PC-3 (cell line): ENCODE measurements at regions not wholly inside any gene's neighbourhood (a gene's known extent, or its start where the extent isn't known, plus 50 kb on each side); places are given as distances from the start of the nearest gene placed in this dataset.

Source experiments
- ATAC-seq: fragments of 200-7000 bp; cut with Tn5 transposase; 2 replicates; pipeline ENCODE4 v1.9.1; 2020; ENCODE audit warnings: mild to moderate bottlenecking, moderate library complexity
- BruUV-seq: library from RNA; stranded (reverse); fragments of 400-500 nt; replicated peaks from 2 replicates; lab custom pipeline; 2021; lab: Mats Ljungman, UMichigan
- CTCF ChIA-PET: fragments of 300-600 bp; sonication (Branson Sonifier 250); formaldehyde crosslinking; loops from one replicate; lab custom pipeline; 2022; ENCODE audit warnings: antibody characterized with exemption; lab: Charles Lee
- POLR2A ChIA-PET: fragments of 300-600 bp; sonication (Branson Sonifier 250); formaldehyde crosslinking; loops from one replicate; lab custom pipeline; 2022; ENCODE audit warnings: antibody characterized with exemption; ENCODE audit not compliant: unreplicated experiment; lab: Charles Lee
- DNase-seq: peaks from one replicate; pipeline ENCODE4 v3.0.0-alpha.2; 2015
- H2AFZ ChIP-seq: fragments of 300-600 bp; sonication (generic); 2 replicates; pipeline ENCODE4 v1.6.0; 2016; ENCODE audit warnings: antibody characterized with exemption, low read length
- H3F3A ChIP-seq: fragments of 300-600 bp; sonication (generic); one replicate; pipeline ENCODE4 v1.6.0; 2017; ENCODE audit warnings: antibody characterized with exemption, low read length, control low read depth, mild to moderate bottlenecking; ENCODE audit not compliant: unreplicated experiment
- H3K27ac ChIP-seq: fragments of 300-600 bp; sonication (generic); 2 replicates; pipeline ENCODE4 v1.5.1; 2016; ENCODE audit warnings: mild to moderate bottlenecking, low read length
- H3K27me3 ChIP-seq: fragments of 300-600 bp; sonication (generic); 2 replicates; pipeline ENCODE4 v1.6.1; 2016; ENCODE audit warnings: low read length, mixed read lengths
- H3K36me3 ChIP-seq: fragments of 300-600 bp; sonication (generic); 2 replicates; pipeline ENCODE4 v1.6.1; 2016; ENCODE audit warnings: low read depth, mixed run types, low read length, mixed read lengths
- H3K4me1 ChIP-seq: fragments of 300-600 bp; sonication (generic); 2 replicates; pipeline ENCODE4 v1.5.1; 2016; ENCODE audit warnings: low read length; ENCODE audit not compliant: insufficient read depth
- H3K4me2 ChIP-seq: fragments of 300-600 bp; sonication (generic); 2 replicates; pipeline ENCODE4 v1.6.0; 2016; ENCODE audit warnings: low read length
- H3K4me3 ChIP-seq: fragments of 300-600 bp; sonication (generic); 2 replicates; pipeline ENCODE4 v1.5.1; 2016; ENCODE audit warnings: mild to moderate bottlenecking, low read length, mixed read lengths
- H3K79me2 ChIP-seq: fragments of 300-600 bp; sonication (generic); 2 replicates; pipeline ENCODE4 v1.6.1; 2017; ENCODE audit warnings: low read length, mixed read lengths
- H3K9ac ChIP-seq: fragments of 300-600 bp; sonication (generic); 2 replicates; pipeline ENCODE4 v1.6.0; 2016; ENCODE audit warnings: mild to moderate bottlenecking, low read length
- H3K9me2 ChIP-seq: fragments of 300-600 bp; sonication (generic); replicated peaks from 2 replicates; pipeline ENCODE4 v1.6.1; 2016; ENCODE audit warnings: mixed run types, low read length, mixed read lengths
- H3K9me3 ChIP-seq: fragments of 300-600 bp; sonication (generic); 2 replicates; pipeline ENCODE4 v1.6.1; 2016; ENCODE audit warnings: low read length, mixed read lengths
- H4K20me1 ChIP-seq: fragments of 300-600 bp; sonication (generic); 2 replicates; pipeline ENCODE4 v1.6.1; 2016; ENCODE audit warnings: low read length, mixed read lengths
- CTCF ChIP-seq: fragments of 300-600 bp; sonication (generic); conservative IDR thresholded peaks from 2 replicates; pipeline ENCODE4 v1.5.1; 2017; ENCODE audit warnings: antibody characterized with exemption, low read depth, mild to moderate bottlenecking, low read length
- EZH2 ChIP-seq: fragments of 300-600 bp; sonication (generic); IDR thresholded peaks from one replicate; pipeline ENCODE4 v1.6.1; 2017; ENCODE audit warnings: antibody characterized with exemption, mild to moderate bottlenecking, low read length; ENCODE audit not compliant: unreplicated experiment
- EZH2phosphoT487 ChIP-seq: fragments of 300-600 bp; sonication (generic); IDR thresholded peaks from 2 replicates; pipeline ENCODE4 v1.6.1; 2018; ENCODE audit warnings: mild to moderate bottlenecking, antibody characterized with exemption, low read length, borderline replicate concordance
- intact Hi-C: fragments of 100-400 bp; cut with micrococcal nuclease; formaldehyde crosslinking; loops from 2 replicates; pipeline ENCODE4 v1.9.0; 2023

- no peaks in the 10 kb centered on the region for H3K27me3 ChIP-seq
- H3K9me2 ChIP-seq = no peaks in the 10 kb centered on the region
- H3K9ac ChIP-seq = no peak overlapping the region
- ATAC-seq = no peak
- DNase-seq = no peak
- no peaks in the 10 kb centered on the region for H3F3A ChIP-seq
- H3K4me3 ChIP-seq = no peak overlapping the region
- TF ChIP-seq CTCF (no peak), EZH2 (no peak), EZH2phosphoT487 (no peak)
- H3K27ac ChIP-seq = no peak overlapping the region
- no TSS peak for BruUV-seq
- H4K20me1 ChIP-seq = no peaks in the 10 kb centered on the region
- H3K79me2 ChIP-seq = no peaks in the 10 kb centered on the region
- intact Hi-C loops = no loop called here
- H3K4me2 ChIP-seq = no peak overlapping the region
- H3K9me3 ChIP-seq = no peaks in the 10 kb centered on the region
- CTCF ChIA-PET = no interaction called here
- POLR2A ChIA-PET = no interaction called here
- H2AFZ ChIP-seq = no peak overlapping the region
- no peaks in the 10 kb centered on the region for H3K36me3 ChIP-seq
- H3K4me1 ChIP-seq = no peaks in the 10 kb centered on the region
These were observed 128.4 kb upstream of the SETMAR start for GRCh38 chr3:4174791-4175190.

- DNase-seq (no peak), ATAC-seq (no peak)
- TF ChIP-seq EZH2 (no peak), EZH2phosphoT487 (no peak), CTCF (no peak)
- H2AFZ ChIP-seq = no peak overlapping the region
- H3K27me3 ChIP-seq = no peaks in the 10 kb centered on the region
- intact Hi-C loops = no loop called here
- no peaks in the 10 kb centered on the region for H4K20me1 ChIP-seq
- no TSS peak for BruUV-seq
- no peak overlapping the region for H3K9ac ChIP-seq
- ChIA-PET CTCF (no interaction called here), POLR2A (no interaction called here)
- 0 out of 2 replicates have a peak, but pooled peaks cover 3% of the 10 kb centered on the region for H3K9me2 ChIP-seq
- no peak overlapping the region for H3K4me2 ChIP-seq
- no peaks in the 10 kb centered on the region for H3K79me2 ChIP-seq
- no peaks in the 10 kb centered on the region for H3K36me3 ChIP-seq
- H3K9me3 ChIP-seq = no peaks in the 10 kb centered on the region; the same call in 1 of the 2 replicates
- H3K4me3 ChIP-seq = no peak overlapping the region
- H3K4me1 ChIP-seq = no peaks in the 10 kb centered on the region
- H3F3A ChIP-seq = no peaks in the 10 kb centered on the region
- no peak overlapping the region for H3K27ac ChIP-seq
These were observed 111.2 kb upstream of the SETMAR start for GRCh38 chr3:4191971-4192370.

GRCh38 chr3:4195006-4195405, 108.2 kb upstream of the SETMAR start:
- ATAC-seq = no peak
- POLR2A ChIA-PET = interaction anchor here (0.7 kb wide), 1 partner anchor 36 kb away, joined by 4 read pairs; no protein-coding TSS in a partner anchor
- Histone ChIP-seq H3K27ac (no peak overlapping the region), H3K9me3 (no peaks in the 10 kb centered on the region; the same call in 1 of the 2 replicates), H3K36me3 (no peaks in the 10 kb centered on the region), H4K20me1 (no peaks in the 10 kb centered on the region), H3K9ac (no peak overlapping the region), H3K27me3 (peaks cover 7% of the 10 kb centered on the region; the same call in 1 of the 2 replicates), H3F3A (no peaks in the 10 kb centered on the region), H3K9me2 (0 out of 2 replicates have a peak, but pooled peaks cover 3% of the 10 kb centered on the region), H3K79me2 (no peaks in the 10 kb centered on the region), H3K4me2 (no peak overlapping the region), H2AFZ (no peak overlapping the region), H3K4me3 (no peak overlapping the region), H3K4me1 (no peaks in the 10 kb centered on the region)
- no peak for DNase-seq
- TF ChIP-seq CTCF = no peak
- TF ChIP-seq EZH2 = no peak
- no peak for TF ChIP-seq EZH2phosphoT487
- intact Hi-C loops = no loop called here
- no TSS peak for BruUV-seq
- CTCF ChIA-PET = no interaction called here
